A673 (cell line): ENCODE measurements at regions not wholly inside any gene's neighbourhood (a gene's known extent, or its start where the extent isn't known, plus 50 kb on each side); places are given as distances from the start of the nearest gene placed in this dataset.

Experiments used
- BruUV-seq: library from RNA; stranded (reverse); fragments of 400-500 nt; replicated peaks from 2 replicates; lab custom pipeline; 2021; lab: Mats Ljungman, UMichigan
- CTCF ChIA-PET: fragments of 300-600 bp; sonication (Branson Sonifier 250); formaldehyde crosslinking; loops from one replicate; lab custom pipeline; 2022; ENCODE audit warnings: antibody characterized with exemption; lab: Charles Lee
- POLR2A ChIA-PET: fragments of 300-600 bp; sonication (Branson Sonifier 250); formaldehyde crosslinking; loops from one replicate; lab custom pipeline; 2022; ENCODE audit warnings: antibody characterized with exemption; ENCODE audit not compliant: low non-redundant PET; lab: Charles Lee
- DNase-seq: peaks from one replicate; pipeline ENCODE4 v3.0.0-alpha.2; 2015; ENCODE audit warnings: low spot score
- H3K27ac ChIP-seq: fragments of 200-600 bp; sonication (generic); 2 replicates; pipeline ENCODE4 v1.5.1; 2016; ENCODE audit warnings: mixed run types, low read depth, mild to moderate bottlenecking, mixed read lengths, antibody characterized with exemption, low read length; ENCODE audit not compliant: poor library complexity, severe bottlenecking
- H3K27me3 ChIP-seq: fragments of 200-600 bp; sonication (generic); replicated peaks from 2 replicates; pipeline ENCODE4 v1.6.1; 2017; ENCODE audit warnings: mixed run types, low read depth, mild to moderate bottlenecking, mixed read lengths, antibody characterized with exemption, low read length; ENCODE audit not compliant: insufficient read depth, poor library complexity
- H3K36me3 ChIP-seq: fragments of 200-600 bp; sonication (generic); 2 replicates; pipeline ENCODE4 v1.6.1; 2016; ENCODE audit warnings: mixed run types, mild to moderate bottlenecking, mixed read lengths, antibody characterized with exemption, low read length; ENCODE audit not compliant: insufficient read depth, poor library complexity, severe bottlenecking
- H3K4me1 ChIP-seq: fragments of 200-600 bp; sonication (generic); 2 replicates; pipeline ENCODE4 v1.6.1; 2017; ENCODE audit warnings: mixed run types, mild to moderate bottlenecking, mixed read lengths, antibody characterized with exemption, low read length; ENCODE audit not compliant: insufficient read depth, poor library complexity, severe bottlenecking
- H3K4me3 ChIP-seq: fragments of 200-600 bp; sonication (generic); 2 replicates; pipeline ENCODE4 v1.5.1; 2016; ENCODE audit warnings: low read depth, mixed run types, mild to moderate bottlenecking, mixed read lengths, low read length; ENCODE audit not compliant: poor library complexity, severe bottlenecking
- H3K9me3 ChIP-seq: fragments of 200-600 bp; sonication (generic); 2 replicates; pipeline ENCODE4 v1.6.1; 2016; ENCODE audit warnings: mixed run types, low read depth, mild to moderate bottlenecking, mixed read lengths, antibody characterized with exemption, low read length; ENCODE audit not compliant: poor library complexity, severe bottlenecking
- CTCF ChIP-seq: fragments of 300-800, 200-600 bp; sonication (generic); conservative IDR thresholded peaks from 2 replicates; pipeline ENCODE4 v1.5.1; 2017; ENCODE audit warnings: low read depth, mild to moderate bottlenecking, antibody characterized with exemption, low read length, moderate library complexity, mixed read lengths
- EZH2 ChIP-seq: fragments of 200-600 bp; sonication (generic); IDR thresholded peaks from 2 replicates; pipeline ENCODE4 v1.6.1; 2017; ENCODE audit warnings: borderline replicate concordance, low read depth, mild to moderate bottlenecking, mixed read lengths, antibody characterized with exemption, low read length; ENCODE audit not compliant: poor library complexity, severe bottlenecking
- intact Hi-C: fragments of 100-400 bp; cut with micrococcal nuclease; formaldehyde crosslinking; loops from one replicate; pipeline ENCODE4 v1.10.0; 2022; ENCODE audit not compliant: unreplicated experiment

- no peak for DNase-seq
- intact Hi-C loops = no loop called here
- no peaks in the 10 kb centered on the region for H3K27me3 ChIP-seq
- BruUV-seq = no TSS peak
- no peaks in the 10 kb centered on the region for H3K36me3 ChIP-seq
- H3K27ac ChIP-seq = no peak overlapping the region
- TF ChIP-seq EZH2 (no peak), CTCF (no peak)
- CTCF ChIA-PET = interaction anchor here (0.6 kb wide), 1 partner anchor 2000 kb away, joined by 4 read pairs; no protein-coding TSS in a partner anchor
- H3K4me3 ChIP-seq = no peak overlapping the region
- H3K4me1 ChIP-seq = no peaks in the 10 kb centered on the region
- POLR2A ChIA-PET = no interaction called here
- peaks cover 45% of the 10 kb centered on the region for H3K9me3 ChIP-seq
These were observed 1958.5 kb upstream of the DEFB115 start for GRCh38 chr20:29298759-29299613.

GRCh38 chr20:29299811-29300578, 1957.5 kb upstream of the DEFB115 start:
- ChIA-PET CTCF (interaction anchor here (0.6 kb wide), 1 partner anchor 1999 kb away, joined by 4 read pairs; no protein-coding TSS in a partner anchor), POLR2A (no interaction called here)
- no peak overlapping the region for H3K4me3 ChIP-seq
- no peaks in the 10 kb centered on the region for H3K27me3 ChIP-seq
- DNase-seq = no peak
- peaks cover 47% of the 10 kb centered on the region for H3K9me3 ChIP-seq
- BruUV-seq = no TSS peak
- no peak overlapping the region for H3K27ac ChIP-seq
- no peak for TF ChIP-seq EZH2
- TF ChIP-seq CTCF = no peak
- intact Hi-C loops = no loop called here
- H3K4me1 ChIP-seq = no peaks in the 10 kb centered on the region
- H3K36me3 ChIP-seq = no peaks in the 10 kb centered on the region

- H3K36me3 ChIP-seq = no peaks in the 10 kb centered on the region
- H3K4me1 ChIP-seq = no peaks in the 10 kb centered on the region
- H3K27me3 ChIP-seq = no peaks in the 10 kb centered on the region
- no peak for DNase-seq
- peaks cover 54% of the 10 kb centered on the region for H3K9me3 ChIP-seq
- CTCF ChIA-PET = no interaction called here
- H3K27ac ChIP-seq = no peak overlapping the region
- BruUV-seq = no TSS peak
- no peak overlapping the region for H3K4me3 ChIP-seq
- intact Hi-C loops = no loop called here
- TF ChIP-seq EZH2 (no peak), CTCF (no peak)
- POLR2A ChIA-PET = no interaction called here
These were observed 1956.6 kb upstream of the DEFB115 start for GRCh38 chr20:29300579-29301551.
